HG02623 (cell line): ENCODE measurements at regions not wholly inside any gene's neighbourhood (a gene's known extent, or its start where the extent isn't known, plus 50 kb on each side); places are given as distances from the start of the nearest gene placed in this dataset.

ENCODE experiments used
- ATAC-seq: cut with Tn5 transposase; IDR thresholded peaks from one replicate; pipeline ENCODE4 v1.9.1; 2021; ENCODE audit warnings: moderate library complexity; ENCODE audit not compliant: unreplicated experiment

GRCh38 chr2:103264058-103264768 lies 502.4 kb downstream of the TMEM182 start:
- no peak for ATAC-seq

- ATAC-seq: no peak
These were observed 503.7 kb downstream of the TMEM182 start for GRCh38 chr2:103265521-103265920.

- no peak for ATAC-seq
These were observed 507.1 kb downstream of the TMEM182 start for GRCh38 chr2:103268841-103269498.

GRCh38 chr2:103276869-103277268 lies 515.0 kb downstream of the TMEM182 start:
- no peak for ATAC-seq

GRCh38 chr2:103284750-103285149 lies 522.9 kb downstream of the TMEM182 start:
- ATAC-seq: no peak

- ATAC-seq: no peak
These were observed 523.5 kb downstream of the TMEM182 start for GRCh38 chr2:103285354-103285753.

- no peak for ATAC-seq
These were observed 525.9 kb downstream of the TMEM182 start for GRCh38 chr2:103287746-103288145.

- no peak for ATAC-seq
These were observed 526.9 kb downstream of the TMEM182 start for GRCh38 chr2:103288696-103289095.

GRCh38 chr2:103289105-103289725 lies 527.4 kb downstream of the TMEM182 start:
- ATAC-seq: no peak

- no peak for ATAC-seq
These were observed 530.7 kb downstream of the TMEM182 start for GRCh38 chr2:103292573-103292972.

- ATAC-seq: no peak
These were observed 531.4 kb downstream of the TMEM182 start for GRCh38 chr2:103293067-103293741.

- ATAC-seq: no peak
These were observed 531.9 kb downstream of the TMEM182 start for GRCh38 chr2:103293742-103294077.

- no peak for ATAC-seq
These were observed 532.6 kb downstream of the TMEM182 start for GRCh38 chr2:103294420-103294819.

- ATAC-seq: no peak
These were observed 533.8 kb downstream of the TMEM182 start for GRCh38 chr2:103295591-103295990.

- no peak for ATAC-seq
These were observed 562.8 kb downstream of the TMEM182 start for GRCh38 chr2:103324671-103325070.

GRCh38 chr2:103327386-103327785 lies 565.6 kb downstream of the TMEM182 start:
- no peak for ATAC-seq

GRCh38 chr2:103327966-103328365 lies 566.1 kb downstream of the TMEM182 start:
- no peak for ATAC-seq

GRCh38 chr2:103335403-103335802 lies 573.6 kb downstream of the TMEM182 start:
- no peak for ATAC-seq

- ATAC-seq: no peak
These were observed 577.0 kb downstream of the TMEM182 start for GRCh38 chr2:103338819-103339218.

- ATAC-seq: no peak
These were observed 584.9 kb downstream of the TMEM182 start for GRCh38 chr2:103346780-103347179.

- no peak for ATAC-seq
These were observed 591.9 kb downstream of the TMEM182 start for GRCh38 chr2:103353774-103354173.

- ATAC-seq: no peak
These were observed 593.5 kb downstream of the TMEM182 start for GRCh38 chr2:103355287-103355686.
